K562 (cell line): ENCODE measurements at regions not wholly inside any gene's neighbourhood (a gene's known extent, or its start where the extent isn't known, plus 50 kb on each side); places are given as distances from the start of the nearest gene placed in this dataset.

Source experiments
- ATAC-seq: fragments of 200-7000 bp; cut with Tn5 transposase; 3 replicates; pipeline ENCODE4 v1.9.1; 2020; ENCODE audit warnings: moderate library complexity
- BruUV-seq: library from RNA; stranded (reverse); fragments of 400-500 nt; replicated peaks from 2 replicates; lab custom pipeline; 2021; lab: Mats Ljungman, UMichigan
- CTCF ChIA-PET: fragments of 300-600 bp; formaldehyde crosslinking; extraction: SDS; loops from one replicate; lab custom pipeline; 2021; ENCODE audit warnings: low intra/inter-chr PET ratio; lab: Yijun Ruan, JAX
- POLR2A ChIA-PET: fragments of 300-600, 350-650 bp; sonication (Branson Sonifier 250); formaldehyde crosslinking; extraction: SDS; loops from one replicate; lab custom pipeline; 2021; ENCODE audit warnings: antibody characterized with exemption, inconsistent platforms; lab: Yijun Ruan, JAX
- DNase-seq, 4 experiments: peaks; one replicate each; pipeline versions ENCODE4 v3.0.0 to v3.0.0-alpha.2; 2011 to 2018; ENCODE audit warnings: low spot score in 3 of 4, mixed read lengths in 3 of 4; ENCODE audit errors: extremely low read depth in 1 of 4
- FAIRE-seq: peaks from 2 replicates; lab custom pipeline; 2011; peaks lifted over from hg19 to GRCh38; lab: Jason Lieb, UNC
- H2AFZ ChIP-seq: 2 replicates; pipeline ENCODE4 v1.6.0; 2011; ENCODE audit warnings: low read depth, low read length, control low read depth, inconsistent platforms
- H3K27ac ChIP-seq: fragments of 200-600 bp; 3 replicates; pipeline ENCODE4 v1.8.0; 2011; ENCODE audit warnings: low read depth, mild to moderate bottlenecking, control low read depth, inconsistent platforms, low read length, moderate library complexity, mixed read lengths; ENCODE audit errors: extremely low read depth
- H3K27me3 ChIP-seq, 2 experiments: fragments of 300-600 bp in 1 of 2; 2 replicates in 1 of 2; 3 replicates in 1 of 2; pipeline versions ENCODE4 v1.6.0 to v1.8.0; 2011; ENCODE audit warnings: inconsistent platforms in 2 of 2, low read length in 2 of 2, mild to moderate bottlenecking in 1 of 2, mixed read lengths in 1 of 2, moderate library complexity in 1 of 2; ENCODE audit not compliant: control insufficient read depth in 2 of 2, insufficient read depth in 2 of 2
- H3K36me3 ChIP-seq: fragments of 300-600 bp; 3 replicates; pipeline ENCODE4 v1.8.0; 2011; ENCODE audit warnings: mild to moderate bottlenecking, low read length, inconsistent platforms; ENCODE audit not compliant: control insufficient read depth, insufficient read depth
- H3K4me1 ChIP-seq, 2 experiments: fragments of 200-600 bp in 1 of 2; replicated peaks in 1 of 2; 2 replicates in 1 of 2; 3 replicates in 1 of 2; pipeline versions ENCODE4 v1.5.1 to v1.8.0; 2011; ENCODE audit warnings: inconsistent platforms in 2 of 2, low read length in 2 of 2, mild to moderate bottlenecking in 1 of 2, mixed read lengths in 1 of 2, moderate library complexity in 1 of 2; ENCODE audit not compliant: control insufficient read depth in 2 of 2, insufficient read depth in 2 of 2
- H3K4me2 ChIP-seq: 2 replicates; pipeline ENCODE4 v1.6.1; 2011; ENCODE audit warnings: low read length, control low read depth, inconsistent platforms, mixed read lengths; ENCODE audit not compliant: insufficient read depth
- H3K4me3 ChIP-seq: fragments of 200-600 bp; sonication (generic), shearing (Covaris generic); 2 replicates; pipeline ENCODE4 v1.5.1; 2016; ENCODE audit warnings: control low read depth, inconsistent platforms
- H3K79me2 ChIP-seq: fragments of 200-600 bp; 3 replicates; pipeline ENCODE4 v1.8.0; 2011; ENCODE audit warnings: low read length, inconsistent platforms; ENCODE audit not compliant: control insufficient read depth, insufficient read depth
- H3K9ac ChIP-seq, 2 experiments: 2 replicates each; pipeline versions ENCODE4 v1.6.0 to v1.6.1; 2011; ENCODE audit warnings: low read depth in 2 of 2, low read length in 2 of 2, control low read depth in 1 of 2, inconsistent platforms in 1 of 2, mild to moderate bottlenecking in 1 of 2, mixed read lengths in 1 of 2; ENCODE audit not compliant: insufficient read depth in 1 of 2
- H3K9me1 ChIP-seq: one replicate; pipeline ENCODE4 v1.6.0; 2011; ENCODE audit warnings: inconsistent platforms, mild to moderate bottlenecking, low read length, moderate library complexity; ENCODE audit not compliant: control insufficient read depth, insufficient read depth
- H3K9me3 ChIP-seq: replicated peaks from 2 replicates; pipeline ENCODE4 v1.5.1; 2011; ENCODE audit warnings: low read depth, low read length, inconsistent platforms; ENCODE audit not compliant: control insufficient read depth, insufficient read depth
- H4K20me1 ChIP-seq: replicated peaks from 2 replicates; pipeline ENCODE4 v1.6.1; 2011; ENCODE audit warnings: low read length, inconsistent platforms, mixed read lengths; ENCODE audit not compliant: control insufficient read depth, insufficient read depth
- ATF1 ChIP-seq, 2 experiments: fragments of 450-650 bp in 1 of 2; IDR thresholded peaks; 2 replicates each; pipeline ENCODE4 v1.6.1; 2016; ENCODE audit warnings: missing compliant biosample characterization in 1 of 2, missing genetic modification characterization in 1 of 2
- ESRRB ChIP-seq: fragments of 250-450 bp; sonication (Bioruptor Pico); IDR thresholded peaks from 2 replicates; pipeline ENCODE4 v1.5.0; 2020; ENCODE audit warnings: mild to moderate bottlenecking, moderate library complexity, borderline replicate concordance
- FOXK1 ChIP-seq: sonication (generic); formaldehyde crosslinking; IDR thresholded peaks from 2 replicates; pipeline ENCODE4 v1.8.0; 2022; ENCODE audit warnings: missing genetic modification reagents, mild to moderate bottlenecking, borderline replicate concordance
- HNRNPLL ChIP-seq: fragments of 200-400 bp; formaldehyde crosslinking; IDR thresholded peaks from 2 replicates; pipeline ENCODE4 v1.6.1; 2017; ENCODE audit warnings: low read length, low read depth, mild to moderate bottlenecking; ENCODE audit not compliant: poor library complexity, severe bottlenecking
- KLF16 ChIP-seq: IDR thresholded peaks from 2 replicates; pipeline ENCODE4 v1.6.1; 2016; ENCODE audit warnings: antibody characterized with exemption
- MED1 ChIP-seq: sonication (generic); formaldehyde crosslinking; IDR thresholded peaks from 2 replicates; pipeline ENCODE4 v1.8.1; 2023; ENCODE audit warnings: missing genetic modification reagents, borderline replicate concordance
- POLR2G ChIP-seq: fragments of 200-400 bp; formaldehyde crosslinking; IDR thresholded peaks from 2 replicates; pipeline ENCODE4 v1.6.1; 2017; ENCODE audit warnings: low read depth, mild to moderate bottlenecking, antibody characterized with exemption, low read length, moderate library complexity
- PTTG1 ChIP-seq: fragments of 450-650 bp; IDR thresholded peaks from 2 replicates; pipeline ENCODE4 v1.6.1; 2016; ENCODE audit warnings: low read depth, mild to moderate bottlenecking, missing genetic modification characterization, missing compliant biosample characterization
- RBBP5 ChIP-seq: fragments of 200-600 bp; sonication (generic); IDR thresholded peaks from 2 replicates; pipeline ENCODE4 v1.6.1; 2012; ENCODE audit warnings: borderline replicate concordance, mild to moderate bottlenecking, low read length, control low read depth, inconsistent platforms; ENCODE audit not compliant: insufficient read depth, poor library complexity, severe bottlenecking
- ZNF133 ChIP-seq: fragments of 250-450 bp; sonication (Bioruptor Pico); IDR thresholded peaks from 2 replicates; pipeline ENCODE4 v1.4.0; 2020; ENCODE audit warnings: mild to moderate bottlenecking
- ZNF165 ChIP-seq: fragments of 250-450 bp; sonication (Bioruptor Pico); IDR thresholded peaks from 2 replicates; pipeline ENCODE4 v1.4.0; 2020; ENCODE audit warnings: borderline replicate concordance
- ZNF253 ChIP-seq: fragments of 250-450 bp; sonication (Bioruptor Pico); conservative IDR thresholded peaks from 2 replicates; pipeline ENCODE4 v1.6.1; 2021; ENCODE audit warnings: mild to moderate bottlenecking
- ZNF431 ChIP-seq: sonication (generic); formaldehyde crosslinking; IDR thresholded peaks from 2 replicates; pipeline ENCODE4 v1.8.0; 2022; ENCODE audit warnings: mild to moderate bottlenecking, missing genetic modification reagents
- WGBS: fragments of 100-300 bp; shearing (Covaris generic); methylation state at CpG from one replicate; pipeline ENCODE4 v1.1.6; 2016; ENCODE audit warnings: low coverage, mixed read lengths; ENCODE audit not compliant: insufficient coverage; ENCODE audit errors: missing lambda C conversion rate; 5-methylcytosine and 5-hydroxymethylcytosine counted together
- in situ Hi-C: fragments of 300-500 bp; cut with MboI; formaldehyde crosslinking; loops from 4 replicates; pipeline ENCODE4 v1.15.0; 2018; ENCODE audit warnings: inconsistent platforms, mixed read lengths
- intact Hi-C: fragments of 100-400 bp; cut with micrococcal nuclease; formaldehyde crosslinking; loops from 2 replicates; pipeline ENCODE4 v1.14.2; 2022
- TF ChIP-seq, protein P1 (sequence below): fragments of 250-450 bp; sonication (Bioruptor Pico); IDR thresholded peaks from 2 replicates; pipeline ENCODE4 v1.5.0; 2021; ENCODE audit warnings: mild to moderate bottlenecking, moderate library complexity

DNA sequence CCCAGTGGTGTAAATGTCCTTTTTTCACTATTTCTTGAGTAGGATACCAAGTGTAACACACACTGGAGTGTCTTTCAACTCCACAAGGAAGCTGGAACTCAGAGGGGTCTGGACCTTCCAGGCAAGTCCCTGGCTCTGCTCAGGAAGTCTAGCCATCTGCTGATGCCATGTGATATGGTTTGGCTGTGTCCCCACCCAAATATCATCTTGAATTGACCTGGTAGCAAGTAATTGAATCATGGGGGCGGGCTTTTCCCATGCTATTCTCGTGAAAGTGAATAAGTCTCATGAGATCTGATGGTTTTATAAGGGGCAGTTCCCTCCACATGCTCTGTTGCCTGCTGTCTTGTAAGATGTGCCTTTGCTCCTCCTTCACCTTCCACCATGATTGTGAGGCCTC lies 99.4 kb upstream of the CDC42EP3 start:
- Histone ChIP-seq H3K4me2 (no peak overlapping the region), H3K36me3 (no peaks in the 10 kb centered on the region), H3K9me1 (no peaks in the 10 kb centered on the region), H3K27me3 (peaks cover 0 to under 1% of the 10 kb centered on the region in 2 experiments; a peak in 1 of 5 replicates), H3K79me2 (no peaks in the 10 kb centered on the region), H4K20me1 (no peaks in the 10 kb centered on the region), H2AFZ (no peak overlapping the region), H3K9me3 (no peaks in the 10 kb centered on the region), H3K27ac (no peak overlapping the region), H3K9ac (no peak overlapping the region), H3K4me3 (no peak overlapping the region), H3K4me1 (no peaks in the 10 kb centered on the region)
- no peak for DNase-seq
- TF ChIP-seq ZNF431 = peak; percentile 71; the same call in 1 of the 2 replicates
- no peak for TF ChIP-seq ESRRB (CRISPR knock-in tag)
- no peak for TF ChIP-seq FOXK1 (CRISPR knock-in tag)
- ChIA-PET CTCF (no interaction called here), POLR2A (no interaction called here)
- intact Hi-C loops = no loop called here
- in situ Hi-C loops = no loop called here
- ATAC-seq = no peak
- no peak for FAIRE-seq
- no TSS peak for BruUV-seq
- WGBS = 4% methylated on average over 2 of the region's 2 CpGs

DNA sequence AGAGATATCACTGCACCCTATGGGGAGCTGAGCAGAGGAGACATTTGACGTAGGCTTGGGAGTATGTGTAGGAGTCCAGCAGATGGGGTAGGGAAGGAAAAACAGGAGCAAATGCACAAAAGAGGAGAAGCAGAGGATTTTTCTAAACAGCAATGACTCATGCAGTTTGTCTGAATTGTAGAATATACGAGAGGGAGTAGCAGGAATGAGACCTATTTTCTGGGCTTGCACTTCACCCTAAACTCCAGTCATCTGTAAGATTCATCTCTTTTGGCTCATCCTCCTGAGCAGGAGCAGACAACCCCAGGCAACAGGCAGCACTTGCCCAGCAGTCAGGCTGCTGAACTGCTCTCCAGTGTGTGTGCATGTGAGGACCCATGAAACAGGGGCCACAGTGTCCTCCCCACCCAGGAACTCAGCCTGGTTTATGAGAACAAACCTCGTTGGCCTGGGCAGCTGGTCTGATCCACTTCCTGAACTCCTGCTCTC lies 100.2 kb upstream of the CDC42EP3 start:
- Histone ChIP-seq H3K36me3 (no peaks in the 10 kb centered on the region), H3K9me1 (no peaks in the 10 kb centered on the region), H3K9me3 (no peaks in the 10 kb centered on the region), H3K27ac (no peak overlapping the region), H3K4me3 (no peak overlapping the region), H3K4me2 (no peak overlapping the region; the same call in 1 of the 2 replicates), H3K27me3 (peaks cover 0 to 4% of the 10 kb centered on the region in 2 experiments; a peak in 2 of 5 replicates), H3K4me1 (no peaks in the 10 kb centered on the region), H4K20me1 (no peaks in the 10 kb centered on the region), H3K9ac (no peak overlapping the region), H3K79me2 (no peaks in the 10 kb centered on the region), H2AFZ (no peak overlapping the region)
- intact Hi-C loops (no loop called here), in situ Hi-C loops (no loop called here)
- FAIRE-seq = no peak
- ATAC-seq = no peak
- no TSS peak for BruUV-seq
- WGBS = 3% methylated on average over 3 of the region's 3 CpGs
- CTCF ChIA-PET = no interaction called here
- POLR2A ChIA-PET = interaction anchor here (0.7 kb wide), 1 partner anchor 338 kb away, joined by 4 read pairs; no protein-coding TSS in a partner anchor
- no peak for DNase-seq
- TF ChIP-seq RBBP5 (no peak), ZNF165 (CRISPR knock-in tag) (no peak), ZNF253 (CRISPR knock-in tag) (no peak), ATF1 (CRISPR knock-in tag; IDR thresholded peaks at IDR 0.05) (no peak), ATF1 (tag; IDR thresholded peaks at IDR 0.05) (no peak), MED1 (CRISPR knock-in tag) (no peak), POLR2G (no peak), ZNF133 (CRISPR knock-in tag) (no peak), PTTG1 (tag) (no peak), KLF16 (no peak), HNRNPLL (no peak)
- TF ChIP-seq, protein P1, sequence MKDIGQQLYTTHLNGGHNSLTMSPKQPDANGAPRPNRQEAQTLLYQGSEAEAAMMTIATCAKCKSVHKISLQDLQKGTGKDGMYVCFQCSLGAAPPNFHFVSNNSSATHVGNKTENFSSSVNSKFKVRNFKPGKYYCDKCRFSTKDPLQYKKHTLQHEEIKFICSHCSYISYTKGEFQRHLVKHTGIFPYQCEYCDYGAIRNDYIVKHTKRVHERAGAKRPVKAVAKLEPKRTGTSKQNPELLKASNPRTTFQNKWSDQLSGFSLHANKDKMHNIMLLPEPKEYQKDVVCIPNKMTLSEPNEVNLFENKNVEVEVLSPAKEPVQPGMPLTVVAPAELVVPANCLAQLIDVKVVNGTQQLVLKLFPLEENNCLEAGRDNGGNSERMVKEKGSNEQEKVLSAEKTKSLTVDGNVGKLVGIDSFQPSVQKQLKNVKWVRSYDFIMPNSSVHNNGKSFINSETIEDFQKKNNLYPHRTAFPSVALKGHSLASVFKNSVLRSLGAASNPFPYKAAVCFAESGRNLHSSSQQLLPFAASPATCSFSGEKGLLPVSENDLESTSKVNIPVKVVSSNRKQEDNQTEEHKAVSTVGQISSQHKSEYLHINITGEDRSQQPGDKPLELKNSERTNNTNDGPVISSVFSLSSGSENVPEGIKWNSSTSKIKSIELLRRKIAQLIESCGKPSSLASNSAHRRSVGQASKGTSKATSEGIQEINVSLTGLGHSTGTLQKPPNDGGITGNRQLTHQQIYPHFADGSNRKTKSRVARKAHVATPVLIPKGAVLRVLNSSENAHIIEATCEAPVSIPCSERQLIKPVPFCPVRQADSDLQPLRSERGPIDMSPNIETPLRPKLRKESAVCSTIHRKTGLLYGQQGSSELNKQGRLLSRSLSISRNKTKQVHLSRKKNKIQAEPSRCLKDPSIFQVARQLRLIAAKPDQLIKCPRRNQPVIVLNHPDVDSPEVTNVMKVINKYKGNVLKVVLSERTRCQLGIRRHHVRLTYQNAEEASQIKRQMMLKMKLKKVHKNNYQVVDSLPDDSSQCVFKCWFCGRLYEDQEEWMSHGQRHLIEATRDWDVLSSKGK (CRISPR knock-in tag) = no peak
